ENCODE measurements at regions not wholly inside any gene's neighbourhood (a gene's known extent, or its start where the extent isn't known, plus 50 kb on each side); places are given as distances from the start of the nearest gene placed in this dataset.

DNA sequence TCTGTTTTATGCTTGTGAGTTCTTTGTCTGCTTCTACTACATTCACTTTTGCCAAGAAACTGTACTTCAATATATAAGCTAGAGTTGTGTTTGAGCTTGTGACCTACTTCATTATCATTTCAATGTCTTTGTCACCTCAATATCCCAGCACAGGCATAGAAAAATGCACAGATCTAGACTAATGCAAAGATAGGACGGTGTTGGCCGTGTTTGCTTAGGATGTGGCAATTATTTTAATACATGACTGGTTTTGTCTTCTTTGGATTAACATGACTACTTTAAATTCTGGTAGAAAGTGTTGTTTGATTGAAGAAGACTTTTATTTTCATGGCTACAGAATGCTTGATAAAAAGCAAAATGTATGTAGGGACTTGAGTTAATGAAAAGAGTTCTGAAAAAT, 1075.0 kb upstream of the GJE1 start:
- DNase-seq (ENCODE audit: low read depth), result no peak

- no peak for DNase-seq (ENCODE audit: low read depth)
Observed at GRCh38 chr6:141056945-141057625, 1075.6 kb upstream of the GJE1 start.

- no peak for DNase-seq (ENCODE audit: low read depth)
Observed at GRCh38 chr6:141050471-141050870, 1082.3 kb upstream of the GJE1 start.

GRCh38 chr6:141048451-141048850, 1084.3 kb upstream of the GJE1 start:
- no peak for DNase-seq (ENCODE audit: low read depth)

DNA sequence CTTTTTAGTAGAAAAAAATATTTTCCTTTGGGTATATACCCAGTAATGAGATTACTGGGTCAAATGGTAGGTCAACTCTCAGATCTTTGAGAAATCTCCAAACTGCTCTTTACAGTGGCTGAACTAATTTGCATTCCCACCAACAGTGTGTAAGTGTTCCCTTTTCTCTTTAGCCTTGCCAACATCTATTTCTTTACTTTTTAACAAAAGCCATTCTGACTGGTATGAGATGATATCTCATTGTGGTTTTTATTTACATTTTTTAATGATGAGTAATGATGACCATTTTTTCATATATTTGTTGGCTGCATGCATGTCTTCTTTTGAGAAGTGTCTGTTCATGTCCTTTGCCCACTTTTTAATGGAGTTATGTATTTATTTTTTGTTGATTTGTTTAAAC, 1086.2 kb upstream of the GJE1 start:
- DNase-seq (ENCODE audit: low read depth), result peak; percentile 12

GRCh38 chr6:141041596-141042087, 1091.1 kb upstream of the GJE1 start:
- no peak for DNase-seq (ENCODE audit: low read depth)

- no peak for DNase-seq (ENCODE audit: low read depth)
Observed at GRCh38 chr6:141035312-141036200, 1097.2 kb upstream of the GJE1 start.

DNA sequence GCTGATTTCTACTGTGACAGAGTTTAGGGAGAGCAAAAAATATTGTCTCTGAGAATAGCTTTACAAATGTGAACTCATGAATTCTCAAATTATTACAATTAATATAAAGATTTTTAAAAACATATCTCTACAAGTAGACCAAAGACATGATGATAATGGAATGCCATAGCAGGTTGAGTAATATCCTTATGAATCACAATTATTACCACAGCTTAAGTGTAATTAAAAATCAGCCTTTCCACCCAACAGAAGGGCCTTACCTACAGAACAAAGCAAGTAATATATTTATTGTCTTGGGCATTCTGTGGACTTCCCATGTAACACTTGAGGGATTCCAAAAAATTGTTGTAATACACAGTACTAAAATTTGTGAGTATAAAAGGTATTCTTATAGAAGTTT, 1099.6 kb upstream of the GJE1 start:
- DNase-seq (ENCODE audit: low read depth), result no peak

GRCh38 chr6:141029908-141030307, 1102.8 kb upstream of the GJE1 start:
- no peak for DNase-seq (ENCODE audit: low read depth)

GRCh38 chr6:141028791-141029280, 1103.9 kb upstream of the GJE1 start:
- DNase-seq (ENCODE audit: low read depth), result no peak

GRCh38 chr6:141026504-141026903, 1106.2 kb upstream of the GJE1 start:
- DNase-seq (ENCODE audit: low read depth), result no peak

DNA sequence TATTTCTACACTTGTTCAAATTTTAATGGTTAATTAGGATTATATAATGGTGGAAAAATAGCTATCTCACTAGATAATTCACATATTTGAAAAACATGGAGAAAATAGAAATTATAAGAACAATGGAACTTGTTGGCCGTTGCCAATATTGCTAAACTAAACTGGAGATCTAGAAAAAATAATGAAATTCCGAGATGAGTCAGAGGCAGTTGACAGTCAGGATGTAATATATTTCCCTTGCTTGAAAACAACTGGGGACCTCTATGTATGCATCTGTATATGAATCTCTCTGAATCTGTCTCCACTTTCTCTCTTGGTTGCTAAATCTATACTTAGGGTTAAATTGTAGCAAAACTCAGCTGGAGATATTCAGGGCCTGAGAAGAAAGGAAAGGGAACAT, 1108.2 kb upstream of the GJE1 start:
- no peak for DNase-seq (ENCODE audit: low read depth)

DNA sequence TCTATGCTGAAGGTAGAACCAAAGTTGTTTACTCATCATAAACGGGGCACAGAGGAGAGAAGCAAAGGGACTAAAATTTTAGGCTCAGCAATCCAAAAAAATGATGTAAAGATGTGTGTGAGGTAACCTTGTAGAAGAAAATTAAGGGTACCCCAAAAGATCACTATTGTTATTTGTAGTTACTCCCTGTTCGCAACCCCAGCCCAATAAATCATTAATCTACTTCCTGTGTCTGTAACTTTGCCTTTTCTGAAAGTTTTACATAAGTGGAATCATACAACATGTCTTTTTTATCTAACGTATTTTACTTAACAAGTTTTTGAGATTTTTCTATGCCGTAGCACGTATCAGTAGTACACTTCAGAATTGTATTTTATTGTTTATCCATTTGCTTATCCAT, 1114.8 kb upstream of the GJE1 start:
- no peak for DNase-seq (ENCODE audit: low read depth)

DNA sequence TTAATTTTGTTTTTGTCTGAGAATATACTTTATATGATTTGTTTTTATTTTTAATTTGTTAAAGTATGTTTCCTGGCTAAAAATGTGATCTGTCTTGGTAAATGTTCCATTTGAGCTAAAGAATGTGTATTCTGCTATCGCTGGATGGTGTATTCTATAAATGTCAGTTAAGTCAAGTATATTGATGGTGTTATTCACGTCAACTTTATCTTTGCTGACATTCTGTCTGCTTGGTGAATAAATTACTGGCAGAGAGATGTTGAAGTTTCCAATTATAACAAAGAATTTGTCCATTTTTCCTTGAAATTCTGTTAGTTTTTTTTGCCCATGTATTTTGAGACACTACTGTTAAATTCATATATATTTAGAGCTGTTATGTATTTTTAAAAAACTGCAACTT, 1131.8 kb upstream of the GJE1 start:
- DNase-seq (ENCODE audit: low read depth), result no peak

DNA sequence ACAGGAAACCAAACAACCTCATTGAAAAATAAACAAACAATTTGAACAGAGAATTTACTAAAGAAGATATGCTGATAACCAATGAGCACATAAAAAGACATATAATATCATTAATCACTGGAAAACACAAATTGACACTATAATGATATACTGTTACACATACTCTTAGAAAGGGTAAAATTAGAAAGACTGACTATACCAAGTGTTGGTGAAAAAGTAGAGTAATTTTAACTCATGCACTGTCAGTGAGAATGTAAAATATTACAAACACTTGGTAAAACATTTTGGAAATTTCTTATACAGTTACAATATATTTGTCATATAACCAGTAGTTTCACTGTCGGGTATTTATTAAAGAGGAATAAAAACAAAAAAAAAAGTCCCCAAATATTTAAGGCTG, 1139.2 kb upstream of the GJE1 start:
- DNase-seq (ENCODE audit: low read depth), result no peak

GRCh38 chr6:140992678-140993077, 1140.0 kb upstream of the GJE1 start:
- DNase-seq (ENCODE audit: low read depth), result no peak

- no peak for DNase-seq (ENCODE audit: low read depth)
Observed at GRCh38 chr6:140988780-140989179, 1143.9 kb upstream of the GJE1 start.

GRCh38 chr6:140987364-140988155, 1145.2 kb upstream of the GJE1 start:
- no peak for DNase-seq (ENCODE audit: low read depth)

DNA sequence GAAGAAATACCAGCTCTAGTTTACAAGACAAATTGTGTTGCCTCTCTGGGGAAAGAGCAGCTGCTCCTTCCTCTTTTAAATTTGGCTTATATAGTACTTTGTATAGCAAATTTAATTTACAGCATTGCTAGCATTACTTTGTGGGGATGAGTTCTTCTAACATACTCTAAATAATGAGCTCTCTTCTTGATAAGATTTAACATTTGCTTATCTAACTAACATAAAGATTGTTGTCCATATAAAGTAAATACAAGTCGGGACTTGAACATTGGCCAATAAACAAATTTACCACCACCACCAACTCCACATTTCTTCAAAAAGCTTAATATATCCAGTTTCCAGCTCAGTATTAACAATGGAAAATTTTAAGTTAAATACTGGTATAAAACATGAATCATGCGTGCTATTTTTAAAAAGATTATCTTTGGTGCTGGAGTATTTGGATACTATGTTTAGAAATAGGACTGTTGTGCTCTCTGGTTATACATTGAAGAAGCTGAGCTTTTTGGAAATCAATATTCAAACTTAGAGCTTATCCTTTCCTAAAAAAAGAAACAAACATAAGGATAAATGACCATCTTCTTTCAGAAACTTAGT, 1146.9 kb upstream of the GJE1 start:
- DNase-seq (ENCODE audit: low read depth), result no peak

DNA sequence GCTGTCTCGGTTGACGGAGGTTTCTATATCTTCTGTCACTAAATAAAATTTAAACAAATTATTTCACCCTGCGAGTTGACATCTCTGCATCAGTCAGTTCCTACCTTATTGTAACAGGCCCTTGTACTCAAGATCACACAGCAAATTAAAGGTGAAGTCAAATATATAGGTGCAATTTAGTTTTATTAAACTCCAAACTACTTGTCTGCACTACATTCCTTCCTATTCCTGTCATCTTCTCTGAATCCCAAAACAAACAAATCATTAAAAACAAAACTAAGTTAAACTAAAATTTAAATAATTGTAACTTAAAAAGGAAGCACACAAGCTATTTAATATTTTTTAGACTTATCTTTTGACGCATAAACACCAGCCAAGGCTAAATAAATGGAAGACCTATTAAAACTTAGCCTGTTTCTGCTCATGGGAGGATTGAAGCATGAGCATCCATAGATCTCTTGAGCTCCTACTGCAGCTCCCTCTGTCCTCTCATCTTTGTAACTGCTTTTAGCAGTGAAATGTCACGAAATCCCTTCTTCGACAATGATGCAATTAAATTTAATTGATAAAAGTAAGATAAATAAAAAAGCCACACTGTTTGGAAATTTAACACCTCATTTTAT, 1152.3 kb upstream of the GJE1 start:
- no peak for DNase-seq (ENCODE audit: low read depth)

DNA sequence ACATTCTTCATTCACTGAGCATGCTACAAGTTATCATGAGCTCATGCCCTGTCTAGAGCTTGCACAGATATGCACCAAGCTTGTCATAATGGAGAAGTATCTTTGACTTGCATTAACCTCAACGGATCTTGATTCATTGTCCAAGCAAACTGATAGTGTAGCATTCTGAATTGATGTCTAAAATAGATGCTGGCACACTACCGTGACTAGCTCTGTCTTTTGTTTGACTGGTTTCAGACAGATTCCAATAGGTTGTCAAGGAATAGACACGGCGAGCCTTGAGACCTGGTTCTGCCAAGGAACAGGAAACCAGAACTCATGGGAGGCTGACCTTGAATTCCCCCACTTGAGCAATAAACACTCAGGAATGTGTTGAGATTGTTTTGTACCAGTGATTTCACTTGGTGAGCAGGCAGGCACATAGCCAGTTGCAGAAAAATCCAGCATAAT, 1153.1 kb upstream of the GJE1 start:
- peak; percentile 63 for DNase-seq (ENCODE audit: low read depth)
